CD4-positive, alpha-beta T cell treated with Interleukin-17A for 4 hours (primary cell): ENCODE measurements at regions not wholly inside any gene's neighbourhood (a gene's known extent, or its start where the extent isn't known, plus 50 kb on each side); places are given as distances from the start of the nearest gene placed in this dataset.
"Not testable (repeated sequence)": the region's sequence is repeated elsewhere in the genome, so short reads cannot be mapped to it uniquely, and the experiment has no call there.

Source experiments
- DNase-seq: peaks from one replicate; pipeline ENCODE4 v3.0.0-alpha.2; 2020; ENCODE audit warnings: mixed read lengths

GRCh38 chr16:6709736-6710135 is 622.9 kb upstream of the RBFOX1 start:
- DNase-seq, result no peak

GRCh38 chr16:6708576-6709215 is 623.9 kb upstream of the RBFOX1 start:
- DNase-seq, result no peak

GRCh38 chr16:6704306-6704930 is 628.2 kb upstream of the RBFOX1 start:
- no peak for DNase-seq

- DNase-seq, result no peak
Observed at GRCh38 chr16:6701096-6701495, 631.5 kb upstream of the RBFOX1 start.

GRCh38 chr16:6698548-6698947 is 634.1 kb upstream of the RBFOX1 start:
- DNase-seq, result no peak

GRCh38 chr16:6695666-6696065 is 637.0 kb upstream of the RBFOX1 start:
- no peak for DNase-seq

GRCh38 chr16:6694636-6695035 is 638.0 kb upstream of the RBFOX1 start:
- no peak for DNase-seq

- DNase-seq, result not testable (repeated sequence)
Observed at GRCh38 chr16:6693418-6693817, 639.2 kb upstream of the RBFOX1 start.

GRCh38 chr16:6692874-6693273 is 639.8 kb upstream of the RBFOX1 start:
- no peak for DNase-seq

- DNase-seq, result no peak
Observed at GRCh38 chr16:6690741-6691140, 641.9 kb upstream of the RBFOX1 start.

- no peak for DNase-seq
Observed at GRCh38 chr16:6689643-6690042, 643.0 kb upstream of the RBFOX1 start.

- DNase-seq, result no peak
Observed at GRCh38 chr16:6687593-6687992, 645.1 kb upstream of the RBFOX1 start.

- no peak for DNase-seq
Observed at GRCh38 chr16:6684076-6684673, 648.5 kb upstream of the RBFOX1 start.

- DNase-seq, result no peak
Observed at GRCh38 chr16:6682142-6682811, 650.4 kb upstream of the RBFOX1 start.

GRCh38 chr16:6678586-6678985 is 654.1 kb upstream of the RBFOX1 start:
- no peak for DNase-seq

- DNase-seq, result no peak
Observed at GRCh38 chr16:6674071-6674470, 658.6 kb upstream of the RBFOX1 start.

- no peak for DNase-seq
Observed at GRCh38 chr16:6672507-6672906, 660.1 kb upstream of the RBFOX1 start.

GRCh38 chr16:6667393-6667792 is 665.3 kb upstream of the RBFOX1 start:
- DNase-seq, result no peak

GRCh38 chr16:6665126-6665525 is 667.5 kb upstream of the RBFOX1 start:
- DNase-seq, result no peak

GRCh38 chr16:6663668-6664067 is 669.0 kb upstream of the RBFOX1 start:
- no peak for DNase-seq

GRCh38 chr16:6656760-6657159 is 675.9 kb upstream of the RBFOX1 start:
- DNase-seq, result no peak

GRCh38 chr16:6646891-6647290 is 685.8 kb upstream of the RBFOX1 start:
- no peak for DNase-seq

GRCh38 chr16:6645768-6646568 is 686.7 kb upstream of the RBFOX1 start:
- no peak for DNase-seq
